BE2C (cell line): ENCODE measurements at regions not wholly inside any gene's neighbourhood (a gene's known extent, or its start where the extent isn't known, plus 50 kb on each side); places are given as distances from the start of the nearest gene placed in this dataset.

ENCODE experiments used
- DNase-seq: peaks from one replicate; pipeline ENCODE4 v3.0.0-alpha.2; 2020
- H3K27me3 ChIP-seq: fragments of 250-450 bp; sonication (Bioruptor Pico); 2 replicates; pipeline ENCODE4 v1.5.1; 2020; ENCODE audit warnings: mild to moderate bottlenecking
- H3K36me3 ChIP-seq: fragments of 250-450 bp; sonication (Bioruptor Pico); 2 replicates; pipeline ENCODE4 v1.5.1; 2020; ENCODE audit warnings: mild to moderate bottlenecking
- H3K4me1 ChIP-seq: fragments of 250-450 bp; sonication (Bioruptor Pico); 2 replicates; pipeline ENCODE4 v1.5.1; 2020
- H3K4me3 ChIP-seq: 2 replicates; pipeline ENCODE4 v1.5.1; 2011; ENCODE audit warnings: low read depth, low read length
- H3K9me3 ChIP-seq: fragments of 250-450 bp; sonication (Bioruptor Pico); 2 replicates; pipeline ENCODE4 v1.5.1; 2020
- CTCF ChIP-seq: IDR thresholded peaks from 2 replicates; pipeline ENCODE4 v1.5.1; 2012; ENCODE audit warnings: mild to moderate bottlenecking, low read depth, low read length

GRCh38 chr6:4383910-4384638 is 248.7 kb upstream of the ECI2 start:
- H3K4me1 ChIP-seq = no peaks in the 10 kb centered on the region
- peaks cover 3% of the 10 kb centered on the region; the same call in 1 of the 2 replicates for H3K27me3 ChIP-seq
- no peaks in the 10 kb centered on the region for H3K9me3 ChIP-seq
- DNase-seq = no peak
- TF ChIP-seq CTCF = no peak
- H3K36me3 ChIP-seq = no peaks in the 10 kb centered on the region
- H3K4me3 ChIP-seq = no peak overlapping the region

- Histone ChIP-seq H3K27me3 (peaks cover 3% of the 10 kb centered on the region; the same call in 1 of the 2 replicates), H3K4me1 (no peaks in the 10 kb centered on the region), H3K9me3 (no peaks in the 10 kb centered on the region), H3K4me3 (no peak overlapping the region), H3K36me3 (no peaks in the 10 kb centered on the region)
- no peak for DNase-seq
- TF ChIP-seq CTCF = no peak
Observed at GRCh38 chr6:4382362-4382853, 247.0 kb upstream of the ECI2 start.

GRCh38 chr6:4381381-4381780 is 246.0 kb upstream of the ECI2 start:
- no peaks in the 10 kb centered on the region for H3K9me3 ChIP-seq
- DNase-seq = no peak
- no peaks in the 10 kb centered on the region for H3K36me3 ChIP-seq
- no peaks in the 10 kb centered on the region for H3K4me1 ChIP-seq
- no peak overlapping the region for H3K4me3 ChIP-seq
- TF ChIP-seq CTCF = no peak
- H3K27me3 ChIP-seq = peaks cover 3% of the 10 kb centered on the region; the same call in 1 of the 2 replicates

GRCh38 chr6:4380881-4381281 is 245.5 kb upstream of the ECI2 start:
- no peak for DNase-seq
- TF ChIP-seq CTCF = no peak
- H3K27me3 ChIP-seq = peaks cover 3% of the 10 kb centered on the region; the same call in 1 of the 2 replicates
- H3K9me3 ChIP-seq = no peaks in the 10 kb centered on the region
- H3K4me3 ChIP-seq = no peak overlapping the region
- H3K36me3 ChIP-seq = no peaks in the 10 kb centered on the region
- H3K4me1 ChIP-seq = no peaks in the 10 kb centered on the region

- no peak for TF ChIP-seq CTCF
- H3K4me3 ChIP-seq = no peak overlapping the region
Observed at GRCh38 chr6:4379958-4380357, 244.6 kb upstream of the ECI2 start.

GRCh38 chr6:4378319-4378996 is 243.1 kb upstream of the ECI2 start:
- Histone ChIP-seq H3K4me3 (no peak overlapping the region), H3K27me3 (peaks cover 3% of the 10 kb centered on the region; the same call in 1 of the 2 replicates), H3K36me3 (no peaks in the 10 kb centered on the region), H3K9me3 (no peaks in the 10 kb centered on the region), H3K4me1 (no peaks in the 10 kb centered on the region)
- DNase-seq = no peak
- no peak for TF ChIP-seq CTCF

More at GRCh38 chr6:4379958-4380357, 244.6 kb upstream of the ECI2 start:
- Histone ChIP-seq H3K9me3 (no peaks in the 10 kb centered on the region), H3K4me1 (no peaks in the 10 kb centered on the region), H3K36me3 (no peaks in the 10 kb centered on the region), H3K27me3 (peaks cover 3% of the 10 kb centered on the region; the same call in 1 of the 2 replicates)
- DNase-seq = no peak
